ENCODE measurements at regions not wholly inside any gene's neighbourhood (a gene's known extent, or its start where the extent isn't known, plus 50 kb on each side); places are given as distances from the start of the nearest gene placed in this dataset.
"Not testable (repeated sequence)": the region's sequence is repeated elsewhere in the genome, so short reads cannot be mapped to it uniquely, and the experiment has no call there.

DNA sequence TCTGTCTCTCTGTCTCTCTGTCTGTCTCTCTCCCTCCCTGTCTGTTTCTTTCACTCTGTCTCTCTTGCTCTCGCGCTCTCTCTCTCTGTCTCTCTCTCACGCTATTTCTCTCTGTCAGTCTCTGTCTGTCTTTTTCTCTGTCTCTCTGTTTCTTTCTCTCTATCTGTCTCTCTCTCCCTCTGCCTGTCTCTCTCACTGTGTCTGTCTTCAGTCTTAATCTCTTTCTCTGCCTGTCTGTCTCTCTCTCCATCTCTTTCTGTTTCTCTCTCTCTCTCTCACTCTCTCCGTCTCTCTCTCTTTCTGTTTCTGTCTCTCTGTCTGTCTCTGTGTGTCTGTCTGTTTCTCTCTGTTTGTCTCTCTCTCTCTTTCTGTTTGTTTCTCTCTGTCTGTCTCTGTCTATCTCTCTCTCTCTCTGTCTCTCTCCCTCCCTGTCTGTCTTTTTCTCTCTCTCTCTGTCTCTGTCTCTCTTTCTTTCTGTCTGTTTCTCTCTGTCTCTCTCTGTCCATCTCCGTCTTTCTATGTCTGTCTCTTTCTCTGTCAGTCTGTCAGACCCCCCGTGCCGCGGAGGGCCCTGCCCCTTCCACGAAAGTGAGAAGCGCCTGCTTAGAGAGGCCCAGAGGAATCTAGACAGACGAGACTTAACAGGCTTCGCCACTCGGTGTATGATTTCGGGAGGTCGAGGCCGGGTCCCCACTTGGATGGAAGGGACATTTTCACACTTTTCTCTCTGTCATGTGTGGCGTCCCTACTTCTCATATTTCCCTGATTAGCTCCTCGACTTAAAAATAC is 346.3 kb upstream of the DEFB115 start:
- no peak overlapping the region for H3K4me3 ChIP-seq (ENCODE audit: low read depth, low read length, poor library complexity, severe bottlenecking)
- no peaks in the 10 kb centered on the region for H3K9me2 ChIP-seq (ENCODE audit: low read depth, low read length)
- no peaks in the 10 kb centered on the region for H3K4me1 ChIP-seq (ENCODE audit: insufficient read depth, low read length, severe bottlenecking)
- H3F3A ChIP-seq (ENCODE audit: insufficient read depth, low read length), result no peaks in the 10 kb centered on the region
- H2AFZ ChIP-seq (ENCODE audit: low read length), result no peak overlapping the region
- no peak overlapping the region for H3K27ac ChIP-seq (ENCODE audit: low read depth, low read length, poor library complexity, severe bottlenecking)
- no peaks in the 10 kb centered on the region for H4K20me1 ChIP-seq (ENCODE audit: insufficient read depth, low read length)
- H3K9me3 ChIP-seq (ENCODE audit: low read length), result no peaks in the 10 kb centered on the region
- H3K9ac ChIP-seq (ENCODE audit: low read length), result no peak overlapping the region
- no peaks in the 10 kb centered on the region for H3K79me2 ChIP-seq (ENCODE audit: insufficient read depth, low read length)
- TF ChIP-seq, protein P1, sequence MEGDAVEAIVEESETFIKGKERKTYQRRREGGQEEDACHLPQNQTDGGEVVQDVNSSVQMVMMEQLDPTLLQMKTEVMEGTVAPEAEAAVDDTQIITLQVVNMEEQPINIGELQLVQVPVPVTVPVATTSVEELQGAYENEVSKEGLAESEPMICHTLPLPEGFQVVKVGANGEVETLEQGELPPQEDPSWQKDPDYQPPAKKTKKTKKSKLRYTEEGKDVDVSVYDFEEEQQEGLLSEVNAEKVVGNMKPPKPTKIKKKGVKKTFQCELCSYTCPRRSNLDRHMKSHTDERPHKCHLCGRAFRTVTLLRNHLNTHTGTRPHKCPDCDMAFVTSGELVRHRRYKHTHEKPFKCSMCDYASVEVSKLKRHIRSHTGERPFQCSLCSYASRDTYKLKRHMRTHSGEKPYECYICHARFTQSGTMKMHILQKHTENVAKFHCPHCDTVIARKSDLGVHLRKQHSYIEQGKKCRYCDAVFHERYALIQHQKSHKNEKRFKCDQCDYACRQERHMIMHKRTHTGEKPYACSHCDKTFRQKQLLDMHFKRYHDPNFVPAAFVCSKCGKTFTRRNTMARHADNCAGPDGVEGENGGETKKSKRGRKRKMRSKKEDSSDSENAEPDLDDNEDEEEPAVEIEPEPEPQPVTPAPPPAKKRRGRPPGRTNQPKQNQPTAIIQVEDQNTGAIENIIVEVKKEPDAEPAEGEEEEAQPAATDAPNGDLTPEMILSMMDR (IDR thresholded peaks at IDR 0.05; ENCODE audit: low read length), result no peak
- no peak for TF ChIP-seq EZH2 (IDR thresholded peaks at IDR 0.05; ENCODE audit: borderline replicate concordance, low read length)
- H3K4me2 ChIP-seq (ENCODE audit: low read length), result no peak overlapping the region
- no peaks in the 10 kb centered on the region for H3K36me3 ChIP-seq (ENCODE audit: insufficient read depth, low read length)
- H3K27me3 ChIP-seq (ENCODE audit: insufficient read depth, low read length), result no peaks in the 10 kb centered on the region

DNA sequence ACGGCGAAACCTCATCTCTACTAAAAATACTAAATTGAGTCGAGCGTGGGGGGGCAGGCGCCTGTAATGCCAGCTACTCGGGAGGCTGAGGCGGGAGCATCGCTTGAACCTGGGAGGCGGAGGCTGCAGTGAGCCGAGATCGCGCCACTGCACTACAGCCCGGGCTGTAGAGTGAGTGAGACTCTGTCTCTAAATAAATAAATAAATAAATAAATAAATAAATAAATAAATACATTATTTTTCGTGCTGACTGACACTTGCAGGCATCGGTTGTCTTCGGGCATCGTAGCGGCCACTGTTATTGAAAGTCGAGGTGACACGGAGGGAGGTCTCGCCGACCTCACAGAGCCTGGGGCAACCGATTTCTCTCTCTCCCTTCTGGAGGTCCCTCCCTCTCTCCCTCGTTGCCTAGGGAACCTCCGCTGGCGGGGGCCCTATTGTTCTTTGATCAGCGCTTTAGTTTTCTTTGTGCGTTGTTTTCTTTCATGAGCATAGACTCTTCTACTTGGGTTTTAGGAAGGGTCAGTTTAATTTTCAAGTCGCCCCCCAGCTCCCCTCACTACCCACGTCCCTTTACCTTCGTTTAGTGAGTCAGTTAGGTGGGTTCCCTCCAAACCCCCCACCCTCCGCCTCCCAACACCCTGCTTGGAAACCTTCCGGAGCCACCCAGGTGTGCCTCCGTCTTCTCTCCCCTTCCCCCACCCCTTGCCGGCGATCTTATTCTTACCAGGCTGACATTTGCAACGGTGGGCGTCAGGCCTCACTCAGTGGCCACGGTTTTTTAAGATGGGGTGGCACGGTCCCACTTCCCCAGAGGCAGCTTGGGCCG is 345.4 kb upstream of the DEFB115 start:
- not testable (repeated sequence) for H2AFZ ChIP-seq (ENCODE audit: low read length); H3K4me2 ChIP-seq (ENCODE audit: low read length); H3K9me3 ChIP-seq (ENCODE audit: low read length); H3K27me3 ChIP-seq (ENCODE audit: insufficient read depth, low read length); H3K9ac ChIP-seq (ENCODE audit: low read length); H3K27ac ChIP-seq (ENCODE audit: low read depth, low read length, poor library complexity, severe bottlenecking); H3K4me1 ChIP-seq (ENCODE audit: insufficient read depth, low read length, severe bottlenecking); H3K4me3 ChIP-seq (ENCODE audit: low read depth, low read length, poor library complexity, severe bottlenecking); H3K9me2 ChIP-seq (ENCODE audit: low read depth, low read length); H3K36me3 ChIP-seq (ENCODE audit: insufficient read depth, low read length); H3K79me2 ChIP-seq (ENCODE audit: insufficient read depth, low read length); H3F3A ChIP-seq (ENCODE audit: insufficient read depth, low read length); H4K20me1 ChIP-seq (ENCODE audit: insufficient read depth, low read length)

DNA sequence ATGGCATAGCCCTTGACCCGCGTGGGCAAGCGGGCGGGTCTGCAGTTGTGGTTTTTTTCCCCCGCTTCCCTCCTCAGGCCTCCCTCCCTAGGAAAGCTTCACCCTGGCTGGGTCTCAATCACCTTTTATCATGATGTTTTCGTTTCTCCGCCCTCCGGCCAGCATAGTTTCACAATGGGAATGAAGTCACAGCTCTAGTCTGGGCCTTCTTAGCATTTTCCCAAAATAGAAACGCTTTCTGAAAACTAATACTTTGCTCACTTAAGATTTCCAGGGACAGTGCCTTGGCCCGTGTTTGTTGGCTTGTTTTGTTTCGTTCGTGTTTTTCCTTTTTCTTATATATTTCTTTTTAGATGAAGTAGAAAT is 344.8 kb upstream of the DEFB115 start:
- H3K4me1 ChIP-seq (ENCODE audit: insufficient read depth, low read length, severe bottlenecking); H3K9me3 ChIP-seq (ENCODE audit: low read length); H3F3A ChIP-seq (ENCODE audit: insufficient read depth, low read length); H3K27me3 ChIP-seq (ENCODE audit: insufficient read depth, low read length); H3K4me2 ChIP-seq (ENCODE audit: low read length); H2AFZ ChIP-seq (ENCODE audit: low read length); H3K27ac ChIP-seq (ENCODE audit: low read depth, low read length, poor library complexity, severe bottlenecking); H3K4me3 ChIP-seq (ENCODE audit: low read depth, low read length, poor library complexity, severe bottlenecking); H3K9me2 ChIP-seq (ENCODE audit: low read depth, low read length); H3K9ac ChIP-seq (ENCODE audit: low read length); H3K79me2 ChIP-seq (ENCODE audit: insufficient read depth, low read length); H4K20me1 ChIP-seq (ENCODE audit: insufficient read depth, low read length); H3K36me3 ChIP-seq (ENCODE audit: insufficient read depth, low read length): not testable (repeated sequence)

DNA sequence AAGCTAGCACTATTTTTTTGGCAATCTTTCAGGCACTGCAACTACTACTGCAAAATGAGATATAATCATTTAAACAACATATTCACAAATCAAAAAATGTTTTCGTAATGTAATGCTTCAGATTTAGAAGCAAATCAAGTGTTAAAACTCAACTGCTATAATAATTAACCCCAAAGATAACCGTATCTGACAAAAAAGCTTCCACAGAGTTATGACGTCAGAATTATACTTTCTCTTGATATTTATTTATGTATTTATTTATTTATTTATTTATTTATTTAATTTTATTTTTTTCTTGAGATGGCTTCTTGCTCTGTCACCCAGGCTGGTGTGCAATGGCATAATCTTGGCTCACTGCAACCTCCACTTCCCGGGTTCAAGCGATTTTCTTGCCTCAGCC is 341.1 kb upstream of the DEFB115 start:
- not testable (repeated sequence) for H3K27ac ChIP-seq (ENCODE audit: low read depth, low read length, poor library complexity, severe bottlenecking); H4K20me1 ChIP-seq (ENCODE audit: insufficient read depth, low read length); H2AFZ ChIP-seq (ENCODE audit: low read length); H3K9me2 ChIP-seq (ENCODE audit: low read depth, low read length); H3K9ac ChIP-seq (ENCODE audit: low read length); H3K4me2 ChIP-seq (ENCODE audit: low read length); H3F3A ChIP-seq (ENCODE audit: insufficient read depth, low read length); H3K36me3 ChIP-seq (ENCODE audit: insufficient read depth, low read length); H3K27me3 ChIP-seq (ENCODE audit: insufficient read depth, low read length); H3K9me3 ChIP-seq (ENCODE audit: low read length); H3K4me3 ChIP-seq (ENCODE audit: low read depth, low read length, poor library complexity, severe bottlenecking); H3K4me1 ChIP-seq (ENCODE audit: insufficient read depth, low read length, severe bottlenecking); H3K79me2 ChIP-seq (ENCODE audit: insufficient read depth, low read length)

Measured in OCI-LY1 (cell line).